ENCODE measurements at regions not wholly inside any gene's neighbourhood (a gene's known extent, or its start where the extent isn't known, plus 50 kb on each side); places are given as distances from the start of the nearest gene placed in this dataset.

DNA sequence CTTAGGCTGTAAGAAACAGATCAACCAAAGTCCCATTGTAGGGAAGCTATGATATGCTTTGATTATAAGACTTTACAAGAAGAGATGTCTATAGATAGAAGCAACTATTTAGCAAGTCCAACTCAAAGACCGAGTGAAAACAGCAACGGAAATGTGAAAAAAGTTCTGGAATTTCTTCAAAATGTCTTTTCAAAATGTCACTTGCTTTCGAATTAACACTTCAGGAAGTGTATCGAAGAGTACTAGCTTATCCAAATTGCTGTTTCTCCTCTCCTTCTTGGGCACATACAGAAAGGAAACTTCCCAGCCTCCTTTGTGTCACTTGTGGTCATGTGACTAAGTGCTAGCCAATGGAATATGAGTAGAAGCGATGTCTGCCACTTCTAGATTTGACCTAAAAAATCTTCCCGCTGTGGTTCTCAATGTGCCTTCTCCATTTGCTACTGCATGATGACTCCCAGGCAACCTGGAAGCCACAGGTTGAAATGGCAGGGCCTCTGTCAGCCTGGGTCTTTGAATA lies 89.9 kb downstream of the TSEN15 start:
- FAIRE-seq (no peak), DNase-seq (ENCODE audit: insufficient read length, low spot score) (no peak)

DNA sequence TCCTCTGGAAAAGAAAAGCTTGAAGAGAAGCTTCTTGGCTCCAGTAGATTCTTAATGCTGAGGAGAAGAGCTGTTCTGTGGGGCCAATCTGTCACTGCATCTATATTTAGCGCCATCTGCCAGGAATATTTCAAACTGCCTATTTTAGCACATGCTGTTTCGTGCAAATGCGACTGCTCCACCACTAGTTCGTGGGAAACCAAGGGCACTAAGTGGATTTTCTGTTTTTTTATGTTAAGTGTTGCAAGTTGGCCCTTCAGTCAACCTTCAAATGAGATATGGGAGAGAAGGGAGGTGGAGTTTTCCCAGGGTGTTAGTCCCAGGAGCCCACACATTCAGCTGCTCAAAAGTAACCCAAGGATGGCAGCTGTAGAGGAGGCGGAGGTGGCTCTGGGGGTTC lies 91.9 kb downstream of the TSEN15 start:
- FAIRE-seq, result no peak
- DNase-seq (ENCODE audit: insufficient read length, low spot score), result no peak

DNA sequence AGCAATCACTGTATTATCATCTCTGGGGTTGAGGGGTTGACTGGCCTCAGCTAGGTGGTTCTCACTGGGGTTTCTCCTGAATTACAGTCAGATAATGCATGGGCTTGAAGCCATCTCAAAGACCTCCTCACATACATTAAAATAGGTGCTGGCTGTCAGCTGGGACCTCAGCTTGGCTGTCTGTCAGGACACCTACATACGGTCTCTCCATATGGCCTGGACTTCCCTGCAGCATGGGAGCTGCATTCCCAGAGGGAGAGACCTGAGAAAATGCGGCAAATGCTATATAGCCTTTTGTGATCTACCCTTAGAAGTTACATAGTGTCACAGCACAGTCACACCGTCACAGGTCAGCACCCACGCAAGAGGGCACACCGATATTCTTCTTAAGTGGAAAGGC lies 93.6 kb downstream of the TSEN15 start:
- FAIRE-seq (no peak), DNase-seq (ENCODE audit: insufficient read length, low spot score) (no peak)

DNA sequence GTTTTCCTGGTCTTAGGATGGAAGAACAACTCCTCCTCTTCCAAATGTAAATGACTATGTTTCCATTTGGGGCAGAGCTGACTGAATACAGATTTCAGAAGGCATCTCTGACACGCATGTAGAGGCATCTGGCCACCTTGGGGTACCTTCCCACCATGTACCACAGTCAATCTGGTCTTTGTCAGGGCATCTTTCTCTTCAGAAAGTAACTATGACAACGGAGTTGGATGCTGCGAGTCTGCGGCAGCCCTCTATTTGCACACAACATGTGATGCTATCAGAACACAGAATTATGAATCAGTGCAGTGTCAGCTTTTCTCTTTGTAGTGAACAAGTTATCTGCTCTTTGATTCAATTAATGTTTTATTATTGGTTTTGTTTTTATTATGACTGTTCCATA lies 94.7 kb downstream of the TSEN15 start:
- no peak for DNase-seq (ENCODE audit: insufficient read length, low spot score)
- no peak for FAIRE-seq

DNA sequence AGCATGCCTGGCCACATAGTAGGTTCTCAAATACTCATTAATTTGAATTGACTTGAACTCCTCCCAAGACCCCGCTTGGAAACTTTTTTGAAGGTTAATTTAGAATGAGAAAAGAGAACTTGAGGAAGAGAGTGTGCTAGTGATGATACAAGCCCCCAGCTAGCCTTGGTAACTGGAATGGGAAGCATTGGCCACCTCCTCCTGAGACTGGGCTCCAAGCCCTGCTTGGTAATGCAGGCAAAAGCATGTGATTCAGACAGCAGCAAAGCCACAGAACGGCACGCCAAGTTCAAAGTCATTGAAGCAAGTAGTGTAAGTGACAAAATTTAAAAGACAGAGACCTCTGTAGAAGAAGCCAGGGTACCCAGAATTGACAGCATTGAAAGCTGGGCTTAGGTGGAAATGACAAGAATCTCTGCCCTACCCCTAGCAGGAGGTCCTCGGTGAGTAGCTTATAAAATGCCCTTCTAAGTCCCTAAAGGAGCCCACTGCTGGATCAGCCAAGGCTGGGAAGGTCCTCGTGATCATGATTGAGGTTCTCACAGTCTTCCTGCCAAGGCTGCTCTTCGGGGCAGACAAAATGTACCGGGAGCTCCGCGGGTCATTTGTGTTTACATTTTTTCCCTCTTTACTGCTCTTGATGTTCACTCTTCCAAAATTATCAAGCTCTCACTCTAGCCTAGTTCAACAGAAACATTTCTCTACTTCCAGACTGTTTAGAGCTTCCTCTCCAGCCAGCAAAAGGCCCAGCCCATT lies 99.4 kb downstream of the TSEN15 start:
- no peak for FAIRE-seq

DNA sequence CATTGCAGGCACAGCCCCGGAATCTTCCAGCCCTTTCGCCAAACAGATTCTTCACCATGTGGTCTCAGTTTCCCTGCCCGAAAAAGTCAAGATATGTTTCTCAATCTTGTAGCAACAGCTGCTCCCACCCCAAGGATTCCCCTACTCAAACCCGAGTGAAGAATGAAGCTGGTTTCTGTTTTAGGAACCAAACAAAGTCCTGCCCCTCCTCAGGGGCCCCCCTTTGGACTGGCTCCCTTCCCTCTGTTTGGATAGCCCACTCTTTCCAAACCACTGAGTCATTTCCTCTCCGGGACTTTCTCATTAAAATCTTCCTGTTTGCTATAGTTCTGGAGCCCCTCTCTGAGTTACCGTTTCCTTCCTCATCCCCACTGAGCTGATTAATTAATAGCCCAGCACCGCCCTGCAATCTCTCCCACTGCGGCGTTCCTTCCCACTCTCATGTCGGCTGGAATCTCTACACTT lies 100.9 kb downstream of the TSEN15 start:
- FAIRE-seq (no peak), DNase-seq (ENCODE audit: insufficient read length, low spot score) (no peak)

More for the DNA sequence above, 99.4 kb downstream of the TSEN15 start:
- DNase-seq (ENCODE audit: insufficient read length, low spot score), result no peak

DNA sequence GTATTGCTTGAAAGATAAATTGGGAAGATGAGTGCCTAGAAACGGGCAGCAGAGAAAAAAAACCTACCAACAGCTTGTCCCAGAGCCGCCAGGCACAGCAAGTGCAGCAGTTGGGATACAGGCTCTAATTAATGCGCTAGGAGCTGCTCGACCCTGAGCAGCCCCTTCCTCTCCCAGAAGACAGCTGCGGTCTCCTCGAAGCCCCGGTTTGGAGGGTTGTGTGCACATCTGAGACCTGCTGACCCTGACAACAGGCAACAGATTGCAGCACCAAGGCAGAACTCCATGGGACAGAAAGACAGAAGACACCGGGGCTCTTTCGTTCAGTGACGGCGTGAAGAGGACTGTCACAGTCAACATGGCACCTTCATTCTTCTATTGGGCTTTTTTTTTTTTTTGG lies 101.4 kb downstream of the TSEN15 start:
- DNase-seq (ENCODE audit: insufficient read length, low spot score), result no peak
- FAIRE-seq, result no peak

DNA sequence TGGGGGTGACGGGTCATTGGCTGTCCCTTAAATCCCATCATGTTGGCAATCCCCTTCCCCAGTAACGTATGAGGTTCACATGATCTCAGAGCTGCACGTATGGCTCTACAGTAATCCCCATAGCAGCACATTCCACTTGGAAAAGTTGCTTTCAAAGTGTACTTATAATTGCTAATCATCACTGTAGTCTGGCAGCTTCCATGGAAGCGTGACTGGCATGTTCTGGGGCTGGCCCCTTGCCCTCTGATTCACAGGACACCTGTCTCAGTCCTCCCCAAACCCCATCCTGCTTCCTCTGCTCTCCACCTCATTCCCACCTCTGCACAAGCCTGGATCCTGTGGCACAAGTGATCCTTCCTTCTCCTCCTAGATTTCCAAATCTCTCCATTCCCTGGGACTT lies 102.2 kb downstream of the TSEN15 start:
- no peak for DNase-seq (ENCODE audit: insufficient read length, low spot score)
- FAIRE-seq, result no peak

DNA sequence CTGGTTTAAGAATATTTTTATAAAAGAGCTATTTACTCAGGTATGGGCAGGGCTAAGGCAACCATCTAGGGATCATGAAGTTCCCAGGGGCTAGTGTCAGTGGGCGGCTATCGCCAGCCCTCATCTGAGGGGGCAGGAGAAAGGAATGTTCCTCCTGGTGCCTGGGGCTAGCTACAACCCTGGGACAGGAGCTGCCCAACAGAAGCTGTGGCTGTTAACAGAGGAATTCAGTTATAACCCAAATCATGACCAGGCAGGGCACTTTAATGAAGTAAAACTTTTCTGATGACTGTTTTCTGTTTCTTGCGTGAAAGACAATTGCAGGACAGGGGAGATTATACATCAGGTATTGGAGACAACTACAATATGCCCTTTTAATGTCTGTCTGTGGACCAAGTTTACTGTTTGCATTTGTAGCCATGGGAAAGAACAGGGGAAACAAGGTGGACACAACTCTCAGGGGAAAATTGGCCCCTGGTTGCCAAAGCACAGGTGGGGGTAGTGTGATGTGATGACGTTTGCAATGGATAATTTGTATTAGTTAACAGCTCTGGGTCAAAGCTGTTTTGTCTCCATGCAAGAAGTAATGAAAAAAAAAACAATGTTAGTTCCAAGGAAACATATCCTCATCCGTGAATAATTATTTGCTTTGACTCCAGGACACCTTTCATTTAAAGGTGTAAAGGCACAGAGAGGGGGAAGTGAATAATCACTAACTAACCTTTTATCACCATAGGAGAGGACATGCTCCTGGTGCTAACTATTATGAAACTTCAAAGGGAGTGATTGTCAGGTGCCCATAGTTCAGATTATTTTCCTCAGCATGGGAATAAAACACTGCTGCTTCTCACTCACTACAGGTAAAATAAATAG lies 105.2 kb downstream of the TSEN15 start:
- FAIRE-seq, result no peak
- no peak for DNase-seq (ENCODE audit: insufficient read length, low spot score)

DNA sequence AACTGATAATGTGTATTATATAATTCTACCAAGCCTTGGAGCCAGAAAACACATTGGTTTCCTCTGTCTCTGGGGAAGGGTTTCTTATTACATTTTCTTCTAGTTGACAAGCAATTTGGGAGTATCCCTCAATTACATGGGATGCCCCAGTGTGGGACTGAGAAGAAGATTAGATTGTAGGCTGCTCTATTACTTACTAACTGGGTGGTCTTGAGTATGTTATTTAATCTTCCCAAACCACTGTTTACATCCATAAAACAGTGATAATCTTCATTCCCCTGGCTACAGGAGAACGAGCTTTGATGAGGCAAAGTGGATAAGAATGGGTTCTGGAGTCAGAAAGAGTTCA lies 105.8 kb downstream of the TSEN15 start:
- no peak for FAIRE-seq
- DNase-seq (ENCODE audit: insufficient read length, low spot score), result no peak

DNA sequence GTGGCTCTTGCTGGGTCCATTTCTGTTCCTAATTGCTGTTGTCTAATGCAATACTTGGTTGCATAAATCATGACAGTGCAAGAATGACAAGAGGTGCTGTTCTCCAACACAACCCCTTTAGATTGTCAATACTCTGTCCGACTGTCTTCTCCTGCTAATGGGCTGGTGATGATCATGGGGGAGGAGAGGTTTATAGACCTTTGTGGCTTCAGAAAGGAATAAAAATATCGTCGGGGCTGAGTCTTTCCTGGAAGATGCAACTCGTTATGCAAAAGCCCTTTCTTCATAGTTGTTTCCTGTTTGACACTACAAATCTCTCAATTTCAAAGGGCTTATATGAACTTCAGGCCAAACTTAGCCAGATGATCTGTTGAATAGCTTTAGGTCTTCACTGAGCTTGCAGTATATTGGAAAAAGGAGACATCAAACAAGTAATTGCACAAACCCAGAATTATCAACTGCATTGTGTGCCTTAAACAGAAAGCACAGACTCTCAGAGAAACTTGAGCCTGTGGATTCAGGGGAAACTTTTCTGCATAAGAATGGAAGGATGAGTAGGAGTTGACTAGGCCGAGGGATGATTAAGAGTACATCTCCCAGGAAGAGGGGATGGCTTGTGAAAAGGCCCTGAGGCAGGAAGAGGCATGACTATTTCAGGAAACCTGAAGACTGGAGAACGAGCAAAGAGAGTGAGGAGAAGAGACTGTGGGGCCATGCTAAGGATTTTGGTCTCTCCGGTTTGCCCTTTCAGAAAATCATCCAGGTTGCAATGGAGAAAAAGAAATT lies 107.6 kb downstream of the TSEN15 start:
- no peak for DNase-seq (ENCODE audit: insufficient read length, low spot score)
- no peak for FAIRE-seq

DNA sequence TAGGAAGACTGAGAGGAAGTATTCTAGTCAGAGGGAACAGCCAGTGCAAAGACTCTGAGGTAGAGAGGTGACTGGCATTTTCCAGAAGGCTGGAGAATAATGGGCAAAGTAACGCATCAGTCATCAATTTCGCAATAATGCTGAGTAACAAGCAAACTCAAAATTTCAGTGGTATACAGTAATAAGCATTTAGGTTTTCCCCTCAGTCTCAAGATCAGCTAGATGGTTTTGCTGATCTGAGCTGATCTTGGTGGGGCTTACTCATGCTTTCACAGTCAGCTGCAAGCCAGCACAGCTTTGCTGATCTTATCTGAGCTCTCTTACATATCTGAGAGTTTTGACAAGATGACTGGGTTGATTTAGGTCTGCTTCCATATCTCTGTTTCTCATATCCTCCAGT lies 108.7 kb downstream of the TSEN15 start:
- FAIRE-seq, result no peak
- no peak for DNase-seq (ENCODE audit: insufficient read length, low spot score)

DNA sequence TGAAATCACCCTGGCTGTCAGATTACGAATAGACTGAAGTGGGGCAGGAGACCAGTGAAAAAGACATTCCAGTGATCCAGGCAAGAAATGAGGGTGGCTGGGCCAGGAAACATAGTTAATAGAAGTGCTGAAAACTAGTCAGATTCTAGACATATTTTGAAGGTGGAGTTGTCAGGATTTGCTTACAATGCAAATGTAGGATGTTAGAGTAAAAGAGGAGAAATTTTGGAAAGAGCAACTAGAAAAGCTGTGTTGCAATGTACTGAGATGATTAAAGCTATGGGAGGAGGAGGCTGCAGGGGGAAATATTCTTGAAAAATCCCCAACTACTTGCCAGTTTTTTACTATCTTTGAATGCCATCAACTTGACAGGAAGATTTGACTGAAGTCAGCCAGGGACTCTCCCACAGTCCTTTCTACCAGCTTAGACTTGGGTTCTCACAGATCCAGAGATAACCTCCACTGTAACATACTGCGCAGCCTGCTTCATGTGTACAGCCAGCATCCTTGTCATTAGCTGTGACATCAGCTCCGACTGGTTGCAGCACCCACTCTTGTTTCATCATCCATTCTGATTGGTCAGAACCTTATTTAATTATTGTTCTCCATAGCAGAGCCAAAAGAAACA lies 109.7 kb downstream of the TSEN15 start:
- FAIRE-seq (no peak), DNase-seq (ENCODE audit: insufficient read length, low spot score) (peak; percentile 48)

DNA sequence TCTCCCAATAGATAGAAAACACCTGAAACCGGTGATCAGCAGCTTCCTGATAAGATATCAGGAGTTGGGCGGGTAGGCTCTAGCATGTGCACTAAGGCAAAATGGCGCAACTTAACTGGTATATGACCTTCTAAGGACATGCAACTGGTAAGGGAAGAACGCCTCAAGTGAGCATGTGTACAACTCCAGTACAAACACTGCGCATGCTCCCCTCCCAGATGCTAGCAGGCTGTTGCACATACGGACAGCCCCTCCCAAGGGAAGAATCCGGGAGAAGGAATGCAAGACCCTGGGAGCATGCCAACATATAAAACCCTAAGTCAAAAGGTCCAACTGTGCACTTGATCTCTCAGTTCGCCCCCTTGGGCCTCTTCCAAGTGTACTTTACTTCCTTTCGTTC lies 110.8 kb downstream of the TSEN15 start:
- DNase-seq (ENCODE audit: insufficient read length, low spot score) (no peak), FAIRE-seq (no peak)

DNA sequence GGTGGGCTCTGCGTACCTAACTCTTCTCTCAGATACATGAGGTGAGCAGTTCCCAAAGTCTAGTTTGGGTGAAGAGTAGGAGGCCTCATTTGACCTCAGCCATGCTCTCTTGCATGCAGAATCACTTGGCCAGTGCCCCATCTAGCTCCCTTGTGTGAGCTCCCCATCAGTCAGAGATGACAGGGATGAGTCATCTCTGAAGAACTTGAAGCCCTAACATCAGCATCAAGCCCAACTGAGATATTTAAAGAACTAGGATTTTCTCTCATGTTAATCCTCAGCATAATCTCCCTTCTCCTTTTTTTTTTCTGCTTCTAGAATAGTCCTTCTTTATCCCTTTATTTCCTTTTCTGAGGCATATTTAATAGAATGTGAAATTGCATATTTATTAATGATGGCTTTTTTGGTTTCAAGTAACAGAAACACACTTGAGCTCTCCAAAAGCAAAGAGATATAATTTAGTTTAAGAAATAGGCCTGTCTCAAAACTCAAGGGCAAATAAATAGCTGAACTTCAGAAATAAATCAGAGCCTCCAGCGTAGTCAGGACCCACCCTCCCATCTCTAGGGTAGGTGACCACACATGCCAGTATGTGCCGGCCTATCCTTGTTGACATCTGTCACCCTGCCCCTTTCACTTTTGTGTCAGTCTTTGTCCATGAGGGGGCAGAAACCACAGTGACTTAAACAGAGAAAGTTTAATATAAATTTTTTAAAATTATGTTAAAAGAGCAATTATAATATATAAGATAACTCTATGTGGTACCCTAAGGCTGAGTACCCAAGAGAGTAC lies 112.3 kb downstream of the TSEN15 start:
- peak; percentile 86 for DNase-seq (ENCODE audit: insufficient read length, low spot score)

DNA sequence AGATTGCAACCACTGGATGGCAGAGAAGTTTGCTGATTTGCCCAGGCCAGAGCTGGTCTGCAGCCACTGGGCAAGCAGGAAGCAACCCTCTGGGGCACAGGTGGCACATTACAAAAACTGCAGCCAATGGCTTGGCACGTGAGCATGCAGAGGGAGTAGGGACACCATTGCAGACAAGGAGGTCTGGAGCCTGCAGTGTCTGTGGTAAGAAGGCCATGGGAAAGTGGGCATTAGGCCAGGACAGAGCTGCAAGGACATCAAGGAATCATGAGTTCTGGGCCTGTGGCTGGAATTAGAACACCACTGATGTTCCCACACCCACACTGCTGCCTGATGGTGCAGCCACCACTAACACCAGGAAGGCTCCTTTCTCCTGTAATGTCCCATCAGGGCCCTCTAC lies 113.0 kb downstream of the TSEN15 start:
- FAIRE-seq (no peak), DNase-seq (ENCODE audit: insufficient read length, low spot score) (no peak)

More for the DNA sequence above, 112.3 kb downstream of the TSEN15 start:
- peak; percentile 51 for FAIRE-seq

DNA sequence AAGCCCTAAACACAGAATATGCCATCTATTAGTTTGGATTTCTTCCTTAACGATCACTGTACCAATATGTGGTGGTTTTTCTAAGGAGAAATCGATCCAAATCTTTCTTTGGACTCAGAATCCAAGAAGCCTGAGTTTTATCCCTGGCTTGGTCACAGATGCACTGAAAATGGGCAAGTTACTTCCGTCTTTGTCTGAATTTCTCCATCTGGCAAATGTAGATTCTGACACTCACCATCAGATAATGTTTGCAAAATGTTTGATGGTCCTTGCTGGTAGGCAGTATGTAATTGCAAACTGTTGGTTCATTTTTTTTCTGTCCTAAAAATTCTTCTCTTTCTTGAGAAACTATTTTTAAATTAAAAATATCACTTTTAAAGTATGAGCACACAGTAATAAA lies 115.0 kb downstream of the TSEN15 start:
- DNase-seq (ENCODE audit: insufficient read length, low spot score) (no peak), FAIRE-seq (no peak)

DNA sequence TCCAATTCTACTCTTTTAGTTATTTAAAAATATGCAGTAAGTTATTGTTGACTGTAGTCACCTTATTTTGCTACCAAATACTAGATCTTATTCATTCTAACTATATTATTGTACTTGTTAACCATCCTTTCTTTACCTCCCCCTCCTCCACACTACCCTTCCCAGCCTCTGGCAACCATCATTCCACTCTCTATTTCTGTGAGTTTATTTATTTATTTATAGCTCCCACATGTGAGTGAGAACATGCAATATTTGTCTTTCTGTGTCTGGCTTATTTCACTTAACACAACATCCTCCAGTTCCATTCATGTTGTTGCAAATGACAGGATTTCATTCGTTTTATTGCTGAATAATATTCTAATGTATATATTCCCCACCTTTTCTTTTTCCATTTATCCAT lies 115.8 kb downstream of the TSEN15 start:
- DNase-seq (ENCODE audit: insufficient read length, low spot score), result no peak
- FAIRE-seq, result no peak

DNA sequence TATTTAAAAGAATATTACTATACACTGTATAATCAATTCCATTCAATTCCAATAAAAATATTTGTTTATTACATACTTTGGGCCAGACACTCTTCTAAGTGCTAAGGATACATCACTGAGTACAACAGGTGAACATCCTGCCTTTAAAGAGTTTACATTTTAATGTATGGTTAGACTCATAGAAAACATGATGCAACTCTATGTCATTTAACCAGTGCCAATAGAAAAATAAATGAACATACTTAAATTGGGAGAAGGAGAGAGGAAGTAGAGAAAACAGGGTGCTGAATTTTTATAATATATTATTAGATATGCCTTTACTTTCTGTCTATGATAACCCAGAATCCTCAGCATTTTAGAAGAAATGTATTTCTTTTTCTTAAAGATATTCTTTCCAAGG lies 119.2 kb downstream of the TSEN15 start:
- FAIRE-seq, result no peak
- DNase-seq (ENCODE audit: insufficient read length, low spot score), result no peak

DNA sequence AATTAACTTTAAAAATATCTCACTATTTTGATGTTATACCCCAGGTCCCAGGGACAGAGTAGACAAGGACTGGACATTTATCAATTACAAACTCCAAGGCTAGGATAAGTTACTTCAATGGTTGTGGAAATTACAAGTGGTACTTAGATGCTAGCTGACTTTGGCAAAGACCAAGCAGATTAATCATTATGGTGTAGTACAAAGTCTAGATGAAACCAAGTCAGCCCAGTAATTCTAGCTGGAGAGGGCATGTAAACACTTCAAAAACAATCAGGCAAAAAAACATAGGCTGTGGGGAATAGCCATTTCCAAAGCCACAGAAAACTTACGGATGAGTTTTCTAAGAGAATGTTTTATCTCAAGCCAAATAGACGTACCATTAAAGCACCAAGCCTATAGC lies 124.5 kb downstream of the TSEN15 start:
- DNase-seq (ENCODE audit: insufficient read length, low spot score), result no peak
- FAIRE-seq, result no peak

Data from HTR-8/SVneo (cell line).